NOMO-1 treated with DMSO at 0.1 percent for 48 hours (cell line): ENCODE measurements at regions not wholly inside any gene's neighbourhood (a gene's known extent, or its start where the extent isn't known, plus 50 kb on each side); places are given as distances from the start of the nearest gene placed in this dataset.
"Not testable (repeated sequence)": the region's sequence is repeated elsewhere in the genome, so short reads cannot be mapped to it uniquely, and the experiment has no call there.

ENCODE experiments used
- DNase-seq: peaks from one replicate; lab custom pipeline; 2025; ENCODE audit not compliant: unreplicated experiment; lab: John Stamatoyannopoulos, UW

- no peak for DNase-seq
Observed at GRCh38 chr21:15453261-15453660, 276.5 kb upstream of the USP25 start.

- DNase-seq = not testable (repeated sequence)
Observed at GRCh38 chr21:15453785-15454184, 276.0 kb upstream of the USP25 start.

GRCh38 chr21:15454931-15455330 is 274.9 kb upstream of the USP25 start:
- not testable (repeated sequence) for DNase-seq

GRCh38 chr21:15455819-15456462 is 273.8 kb upstream of the USP25 start:
- no peak for DNase-seq

GRCh38 chr21:15457965-15458364 is 271.8 kb upstream of the USP25 start:
- DNase-seq = no peak

- no peak for DNase-seq
Observed at GRCh38 chr21:15462092-15462491, 267.7 kb upstream of the USP25 start.

GRCh38 chr21:15466329-15466728 is 263.5 kb upstream of the USP25 start:
- DNase-seq = no peak

- no peak for DNase-seq
Observed at GRCh38 chr21:15468368-15468767, 261.4 kb upstream of the USP25 start.

- no peak for DNase-seq
Observed at GRCh38 chr21:15472108-15473040, 257.4 kb upstream of the USP25 start.

GRCh38 chr21:15477773-15478172 is 252.0 kb upstream of the USP25 start:
- not testable (repeated sequence) for DNase-seq

GRCh38 chr21:15480160-15480559 is 249.6 kb upstream of the USP25 start:
- no peak for DNase-seq

GRCh38 chr21:15483138-15483780 is 246.5 kb upstream of the USP25 start:
- peak; percentile 73 for DNase-seq

GRCh38 chr21:15486460-15487195 is 243.2 kb upstream of the USP25 start:
- no peak for DNase-seq

GRCh38 chr21:15487196-15487550 is 242.6 kb upstream of the USP25 start:
- DNase-seq = no peak

GRCh38 chr21:15491100-15491499 is 238.7 kb upstream of the USP25 start:
- no peak for DNase-seq

GRCh38 chr21:15493646-15494045 is 236.1 kb upstream of the USP25 start:
- DNase-seq = no peak

- no peak for DNase-seq
Observed at GRCh38 chr21:15494481-15494880, 235.3 kb upstream of the USP25 start.

- DNase-seq = no peak
Observed at GRCh38 chr21:15495965-15496364, 233.8 kb upstream of the USP25 start.

- no peak for DNase-seq
Observed at GRCh38 chr21:15496911-15497310, 232.9 kb upstream of the USP25 start.

GRCh38 chr21:15498455-15498854 is 231.3 kb upstream of the USP25 start:
- no peak for DNase-seq

- no peak for DNase-seq
Observed at GRCh38 chr21:15506086-15506485, 223.7 kb upstream of the USP25 start.
